ENCODE measurements at regions not wholly inside any gene's neighbourhood (a gene's known extent, or its start where the extent isn't known, plus 50 kb on each side); places are given as distances from the start of the nearest gene placed in this dataset.

- TF ChIP-seq EZH2 (IDR thresholded peaks at IDR 0.05; ENCODE audit: low read length, missing control alignments) (no peak), CTCF (conservative IDR thresholded peaks at IDR 0.05 in 1 of 2, IDR thresholded peaks at IDR 0.05 in 1 of 2; ENCODE audit: low read depth in 1 of 2, low read length in 2 of 2) (no peak)
These were observed 179.4 kb downstream of the QDPR start for GRCh38 chr4:17332478-17332877.
